NOMO-1 treated with DMSO at 0.1 percent for 48 hours (cell line): ENCODE measurements at regions not wholly inside any gene's neighbourhood (a gene's known extent, or its start where the extent isn't known, plus 50 kb on each side); places are given as distances from the start of the nearest gene placed in this dataset.

Experiments
- DNase-seq: peaks from one replicate; lab custom pipeline; 2025; ENCODE audit not compliant: unreplicated experiment; lab: John Stamatoyannopoulos, UW

DNA sequence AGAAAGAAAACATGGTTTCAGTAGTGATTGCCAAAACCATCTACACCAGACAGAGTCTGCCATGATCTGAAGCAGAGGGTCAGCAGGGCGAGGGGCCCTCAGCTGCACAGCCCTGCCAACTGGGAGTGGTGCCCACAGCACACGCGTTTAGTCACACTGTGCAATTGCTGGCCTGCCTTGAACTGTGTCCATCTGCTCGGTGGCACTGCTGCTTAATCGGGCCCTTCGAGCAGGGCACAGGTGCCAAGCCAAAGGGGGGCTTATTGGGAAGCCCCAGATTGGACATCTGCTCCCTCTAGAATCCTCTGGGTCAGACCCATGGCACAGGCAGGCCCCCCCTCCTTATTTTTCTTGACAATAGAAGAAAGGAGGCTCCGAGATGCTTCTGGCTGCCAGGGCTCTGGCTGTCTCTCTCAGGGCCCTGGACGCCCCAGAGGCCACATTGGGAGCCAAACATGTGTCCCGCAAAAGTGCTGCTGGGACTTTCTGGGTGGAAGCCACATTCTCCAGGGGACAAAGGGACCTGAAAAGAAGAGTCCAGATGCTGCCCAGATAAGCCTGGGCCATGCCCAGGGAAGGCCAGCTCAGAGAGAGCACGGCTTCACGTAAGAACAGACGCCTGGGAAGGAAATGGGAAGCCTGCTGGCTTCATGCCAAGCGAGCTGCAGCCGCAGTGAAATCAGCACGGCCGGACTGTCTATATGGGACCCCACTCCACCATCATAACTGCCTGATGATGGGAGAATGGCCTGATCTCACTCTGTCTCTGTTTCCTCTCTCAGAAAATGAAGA is 349.2 kb downstream of the GADD45G start:
- DNase-seq, result no peak

DNA sequence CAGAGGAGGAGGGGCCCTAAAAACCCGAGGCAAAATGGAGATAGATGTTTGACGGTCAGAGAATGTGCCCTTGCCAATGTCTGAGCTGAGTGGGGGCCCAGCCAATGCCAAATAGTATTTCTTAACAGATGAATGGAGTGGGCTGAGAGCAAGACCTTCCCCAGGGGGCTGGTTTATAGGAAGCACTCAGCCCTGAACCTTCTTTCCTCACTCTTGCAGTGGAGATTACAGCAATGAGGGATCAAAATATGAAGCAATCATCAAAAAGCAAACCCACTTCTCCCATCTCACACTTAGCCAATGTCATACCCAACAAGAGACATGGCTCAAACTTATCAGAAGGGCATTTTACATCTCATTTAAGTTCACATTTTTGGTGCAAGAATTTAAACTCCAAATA is 350.3 kb downstream of the GADD45G start:
- DNase-seq, result no peak

DNA sequence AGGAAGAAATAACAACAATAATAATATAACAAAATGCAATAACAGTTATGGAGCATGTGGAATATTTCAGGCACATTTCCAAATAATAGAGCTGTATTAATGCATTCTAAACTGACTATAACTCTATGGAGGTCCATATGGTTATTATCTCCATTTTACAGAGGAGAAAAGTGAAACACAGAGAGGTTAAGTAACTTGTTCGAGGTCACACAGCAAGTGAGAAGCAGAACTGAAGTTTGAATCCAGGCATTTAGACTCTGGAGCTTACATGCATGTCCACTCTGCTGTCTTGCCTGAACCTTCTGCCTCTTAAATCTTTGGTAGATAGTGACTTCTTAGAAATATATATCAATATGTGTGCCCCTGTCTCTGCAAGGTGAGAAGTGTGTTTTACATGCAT is 350.8 kb downstream of the GADD45G start:
- no peak for DNase-seq

DNA sequence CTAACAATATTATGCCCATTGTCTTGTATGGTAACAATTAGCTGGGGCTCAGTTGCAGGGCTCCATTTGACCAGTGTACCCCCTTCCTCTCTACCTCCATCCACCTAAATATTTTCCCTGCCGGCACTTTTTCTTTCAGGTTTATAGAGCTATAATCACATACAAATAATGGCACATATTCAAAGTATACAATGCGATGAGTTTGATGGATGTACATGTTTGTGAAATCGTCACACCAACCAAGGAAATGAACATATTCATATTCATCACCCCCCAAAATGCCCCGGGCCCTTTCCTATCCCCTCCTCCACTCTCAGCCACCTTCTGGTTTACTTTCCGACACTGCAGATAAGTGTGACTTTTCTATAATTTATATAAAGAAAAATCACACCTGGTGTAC is 351.5 kb downstream of the GADD45G start:
- DNase-seq, result no peak

DNA sequence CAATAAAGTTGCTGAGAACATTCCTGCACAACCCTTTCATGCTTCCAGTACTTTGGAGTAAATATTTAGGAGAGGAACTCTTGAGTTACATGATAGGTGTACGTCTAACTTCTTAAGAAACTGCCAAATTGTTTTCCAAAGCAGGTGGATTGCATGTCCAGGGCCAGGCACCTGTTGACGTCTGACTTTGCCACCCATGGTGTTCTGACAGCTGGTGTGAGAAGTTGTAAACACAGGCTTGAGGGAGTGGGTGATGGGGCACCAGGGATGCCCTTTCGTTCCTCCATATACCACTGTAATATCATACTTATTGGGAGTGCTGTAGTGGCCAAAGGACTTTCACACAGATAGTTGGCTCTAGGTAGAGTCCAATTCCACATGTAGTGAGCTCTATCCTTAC is 352.1 kb downstream of the GADD45G start:
- DNase-seq, result no peak

DNA sequence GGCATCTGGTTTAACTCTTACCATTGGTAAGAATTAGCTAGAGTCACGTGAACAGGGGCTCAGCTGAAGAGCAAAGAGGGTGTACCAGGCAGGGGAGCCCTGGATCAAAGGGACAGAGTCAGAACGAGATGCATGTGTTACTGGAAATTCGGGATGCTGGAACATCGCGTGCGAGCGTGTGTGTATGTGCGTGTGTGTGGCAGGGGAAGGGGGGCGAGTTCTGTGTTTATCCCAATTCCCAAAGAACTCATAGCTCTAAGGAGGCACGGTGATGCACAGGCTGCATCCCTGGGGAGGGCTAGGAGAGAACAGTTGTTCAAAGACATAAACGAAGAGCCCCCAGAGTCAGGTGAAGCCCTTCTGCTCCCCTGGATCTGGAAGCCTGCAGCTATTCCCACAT is 353.3 kb downstream of the GADD45G start:
- no peak for DNase-seq

DNA sequence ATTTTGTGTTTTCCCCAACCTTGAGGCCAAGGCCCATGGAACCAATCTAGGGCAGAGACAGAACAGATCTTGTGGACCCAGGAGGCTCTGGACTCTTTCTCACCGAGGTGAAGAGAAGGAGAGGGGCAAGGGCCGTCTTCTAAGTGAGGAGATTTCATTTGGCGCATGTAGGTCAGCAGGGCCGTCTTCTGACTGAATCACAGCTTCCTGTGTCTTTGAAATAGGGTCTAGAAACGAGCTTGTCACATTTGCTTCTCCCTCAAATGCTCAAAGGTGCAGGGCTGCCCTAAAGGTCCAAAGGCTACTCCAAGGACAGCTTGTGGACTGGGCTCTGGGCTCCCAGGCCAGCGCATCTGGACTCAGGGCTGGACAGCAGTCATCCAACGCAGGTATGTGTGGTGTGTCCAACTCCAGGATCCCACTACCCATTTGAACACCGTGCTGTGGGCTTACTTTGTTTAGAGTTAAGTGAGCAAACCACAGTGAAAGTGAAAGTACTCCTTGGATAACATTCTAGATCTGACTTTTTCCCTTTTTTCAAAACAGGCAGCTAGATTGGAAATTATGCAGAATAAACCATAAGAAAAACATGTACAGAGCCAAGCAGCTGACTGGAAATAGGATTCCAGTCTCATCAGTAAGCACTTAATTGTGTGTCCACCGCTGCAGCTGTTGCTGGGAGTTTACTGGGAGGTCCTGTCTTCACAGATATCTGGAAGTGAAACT is 357.0 kb downstream of the GADD45G start:
- peak; percentile 20 for DNase-seq

DNA sequence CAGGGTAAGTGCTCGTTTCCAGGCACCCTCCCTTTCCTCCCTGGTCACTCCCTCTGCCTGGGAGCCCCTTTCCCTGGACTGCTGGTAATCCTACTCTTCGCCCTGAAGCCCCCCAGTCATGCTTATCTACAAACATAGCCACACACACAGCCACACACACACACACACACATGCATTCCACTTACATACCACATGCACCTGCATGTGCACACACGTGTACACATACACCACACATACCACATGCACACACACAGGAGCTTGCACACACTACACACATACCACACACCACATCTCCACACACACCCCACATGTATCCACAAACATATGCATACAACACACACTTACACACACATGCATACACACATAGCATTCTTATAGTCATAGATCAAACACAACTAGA is 358.5 kb downstream of the GADD45G start:
- no peak for DNase-seq

DNA sequence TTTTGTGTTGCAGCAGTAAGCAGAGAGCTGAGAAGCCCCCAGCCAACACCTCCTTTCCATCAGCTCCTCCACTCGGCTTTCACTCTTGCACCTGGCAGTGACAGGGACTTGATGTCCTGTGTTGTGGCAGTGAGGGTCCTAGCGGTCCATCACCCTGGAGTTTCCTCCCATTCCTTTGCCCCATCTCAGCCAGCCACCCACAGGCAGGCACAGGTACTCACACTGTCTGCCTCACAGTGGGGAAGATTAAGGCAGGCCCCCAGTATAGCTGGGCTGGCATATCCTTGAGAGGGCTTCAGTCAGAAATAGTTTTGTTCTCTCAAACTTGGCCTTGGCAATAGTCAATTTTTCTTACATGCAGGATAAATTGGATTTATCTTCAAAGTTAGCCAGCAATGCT is 362.7 kb downstream of the GADD45G start:
- no peak for DNase-seq

DNA sequence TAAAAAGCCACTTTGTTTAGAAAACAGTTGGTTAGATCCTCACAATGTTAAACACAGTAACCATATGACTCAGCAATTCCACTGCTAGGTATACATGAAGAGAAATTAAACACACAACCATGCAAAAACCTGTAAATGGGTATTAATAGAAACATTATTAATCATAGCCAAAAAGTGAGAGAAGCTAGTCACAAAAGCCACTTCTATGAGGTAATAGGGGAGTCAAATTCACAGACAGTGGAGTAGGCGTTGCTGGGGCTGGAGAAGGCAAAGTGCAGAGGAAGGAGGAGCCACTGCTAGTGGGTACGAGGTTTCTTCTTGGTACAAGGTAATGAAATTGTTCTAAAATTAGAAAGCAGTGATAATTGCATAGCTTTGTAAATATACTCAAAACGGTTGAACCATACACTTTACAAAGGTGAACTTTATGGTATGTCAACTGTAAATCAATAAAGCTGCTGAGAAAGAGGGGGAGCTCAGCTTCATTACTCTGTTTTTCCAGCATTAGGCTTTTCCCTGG is 364.4 kb downstream of the GADD45G start:
- peak; percentile 24 for DNase-seq

DNA sequence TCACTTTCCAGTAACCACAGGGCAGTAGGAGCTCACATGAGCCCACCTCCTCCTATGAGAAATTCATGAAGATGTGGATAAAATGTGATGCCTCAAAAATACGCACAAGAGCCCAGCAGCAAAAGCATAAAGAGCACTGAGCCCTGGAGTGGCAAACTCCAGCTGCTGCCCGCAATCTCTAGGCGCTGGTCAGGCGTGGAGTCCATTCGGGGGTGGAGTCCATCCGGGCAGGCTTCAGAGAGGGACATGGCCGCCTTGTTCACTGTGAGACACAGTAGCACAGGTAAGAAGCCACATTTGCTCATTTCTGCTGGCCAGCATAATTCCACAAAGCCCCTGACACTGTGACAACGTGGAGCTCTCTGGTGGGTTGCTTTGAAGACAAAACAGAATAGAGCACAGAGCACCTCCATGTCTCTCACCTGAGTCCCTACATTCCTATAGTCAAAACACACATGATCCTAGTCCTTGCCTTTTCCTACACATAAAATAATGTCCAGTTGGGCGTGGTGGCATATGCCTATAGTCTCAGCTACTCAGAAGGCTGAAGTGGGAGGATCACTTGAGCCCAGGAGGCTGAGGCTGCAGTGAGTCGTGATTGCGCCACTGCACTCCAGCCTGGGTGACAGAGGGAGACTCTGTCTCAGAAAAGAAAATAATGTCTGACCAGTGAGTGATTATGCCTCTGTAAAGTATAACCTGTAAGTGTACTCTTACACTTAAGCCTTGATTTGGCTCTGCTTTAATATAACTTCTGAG is 365.2 kb downstream of the GADD45G start:
- DNase-seq, result no peak

DNA sequence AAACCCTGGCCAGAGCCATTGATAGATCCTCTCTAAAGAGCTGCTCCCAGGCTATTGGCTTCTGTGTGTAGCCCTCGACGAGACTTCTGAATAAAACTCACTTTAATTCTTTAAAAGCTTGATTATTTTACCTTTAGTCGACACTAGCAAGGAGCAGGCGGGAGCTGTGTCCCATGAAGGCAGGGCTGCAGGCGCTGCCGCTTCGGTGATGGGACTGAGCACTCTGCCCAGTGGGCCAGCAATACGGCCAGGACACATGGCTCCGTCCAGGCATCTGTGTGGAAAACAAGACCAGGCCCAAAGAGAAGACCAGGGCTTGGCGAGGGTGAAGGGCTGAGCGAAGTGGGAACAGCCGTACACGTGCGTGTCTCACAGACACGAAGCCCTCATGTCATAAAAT is 365.9 kb downstream of the GADD45G start:
- DNase-seq, result no peak

DNA sequence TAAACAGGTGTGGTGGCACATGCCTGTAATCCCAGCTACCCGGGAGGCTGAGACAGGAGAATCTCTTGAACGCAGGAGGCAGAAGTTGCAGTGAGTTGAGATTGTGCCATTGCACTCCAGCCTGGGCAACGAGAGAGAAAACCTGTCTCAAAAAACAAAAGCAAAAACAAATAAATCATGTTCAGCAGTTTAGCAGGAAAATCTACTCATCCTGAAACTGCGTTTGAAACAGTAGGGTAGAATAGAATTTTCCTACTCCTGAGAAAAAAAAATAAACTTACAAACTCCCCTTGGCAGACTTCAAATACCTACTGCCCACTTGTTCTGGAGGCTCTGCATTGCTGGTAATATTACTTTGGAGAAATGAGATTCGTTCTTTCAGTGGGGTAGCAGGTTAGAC is 367.7 kb downstream of the GADD45G start:
- no peak for DNase-seq

DNA sequence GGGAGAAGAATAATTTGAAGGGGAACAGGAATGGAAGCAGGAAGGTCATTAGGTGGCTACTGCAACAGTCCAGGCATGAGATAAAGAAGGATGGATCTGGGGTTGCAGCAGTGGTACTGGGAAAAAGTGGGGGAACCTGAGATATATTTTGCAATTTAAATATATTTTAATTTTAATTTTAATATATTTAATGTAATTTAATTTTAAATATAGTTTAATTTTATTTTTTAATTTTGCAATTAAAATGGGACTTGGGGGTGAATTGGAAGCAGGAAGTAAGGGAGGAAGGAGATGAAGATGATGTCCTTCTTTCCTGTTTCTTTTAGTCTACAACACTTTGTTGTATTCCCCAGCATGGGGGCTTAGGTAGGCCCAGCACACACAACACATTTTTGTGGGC is 369.8 kb downstream of the GADD45G start:
- DNase-seq, result no peak

DNA sequence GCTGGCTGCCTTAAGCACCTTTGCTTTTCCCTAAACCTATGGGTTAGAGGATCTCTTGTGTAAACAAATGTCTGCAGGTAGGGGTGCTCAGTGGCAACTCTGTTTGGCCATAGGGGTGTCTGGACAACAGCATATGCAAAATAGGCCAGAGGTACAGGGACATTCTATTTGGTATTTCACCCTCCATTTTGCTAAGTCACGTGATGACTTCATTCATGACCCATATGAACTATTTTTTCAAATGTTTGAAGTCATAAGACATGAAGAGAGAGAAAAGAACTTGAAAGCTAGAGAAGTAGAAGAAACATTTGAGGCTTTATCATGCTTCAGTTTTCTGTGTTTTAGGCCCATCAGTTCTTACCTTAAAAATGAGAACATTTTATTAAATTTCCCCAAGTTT is 370.2 kb downstream of the GADD45G start:
- no peak for DNase-seq

DNA sequence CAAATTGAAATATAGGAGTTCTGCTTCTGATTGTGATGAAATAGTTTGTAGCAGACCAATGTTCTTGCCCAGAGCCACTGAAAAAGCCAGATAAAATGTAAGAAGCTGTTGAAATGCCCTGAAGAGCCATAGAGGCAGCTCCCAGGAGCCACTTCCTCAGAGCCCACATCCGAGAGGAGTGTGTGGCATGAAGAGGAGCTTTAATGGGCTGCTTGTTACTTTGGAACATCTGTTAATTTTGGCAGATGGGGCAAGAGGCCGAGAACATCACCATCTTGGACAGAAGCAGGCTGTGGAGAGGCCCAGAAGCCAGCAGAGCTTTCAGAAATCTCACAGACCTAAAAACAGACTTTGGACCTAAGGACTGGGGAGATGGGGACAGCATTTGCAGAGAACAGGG is 370.8 kb downstream of the GADD45G start:
- DNase-seq, result no peak

DNA sequence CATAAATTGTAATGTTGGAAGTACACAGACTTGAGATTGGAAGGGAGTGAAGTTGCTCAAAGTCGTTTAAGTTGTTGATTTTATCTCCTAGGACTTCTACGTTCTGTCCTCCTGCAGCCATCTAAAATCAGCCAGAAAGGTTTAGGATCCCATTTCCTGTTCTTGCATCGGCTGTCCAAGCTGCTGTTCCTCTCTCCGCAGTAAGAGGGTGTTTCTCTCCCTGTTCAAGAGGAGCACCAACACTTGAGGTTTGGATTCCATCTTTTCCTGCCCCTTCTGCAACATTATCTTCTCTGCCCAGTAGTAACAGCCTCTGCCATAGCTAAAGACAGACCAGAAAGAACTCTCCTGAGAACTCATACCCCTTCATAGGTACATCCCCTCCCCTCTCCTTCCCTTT is 373.4 kb downstream of the GADD45G start:
- DNase-seq, result no peak

DNA sequence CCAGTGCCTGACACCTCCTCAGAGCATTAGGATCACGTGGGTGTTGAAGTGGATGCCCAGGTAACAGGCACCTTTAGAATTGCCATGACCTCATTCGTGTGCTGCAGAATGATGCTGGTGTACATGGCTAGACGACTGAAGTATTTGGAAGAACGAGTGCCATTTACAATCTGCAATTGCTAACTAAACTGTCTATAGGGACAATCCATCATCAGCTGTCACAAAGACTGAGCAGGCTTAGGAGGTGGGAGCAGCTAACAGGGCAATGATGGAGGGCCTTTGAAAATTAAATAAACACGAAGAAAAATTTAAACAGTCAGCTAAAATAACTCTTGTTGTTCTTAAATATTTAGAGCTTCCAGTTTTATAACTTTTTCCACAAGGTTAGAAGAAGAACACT is 375.8 kb downstream of the GADD45G start:
- no peak for DNase-seq

DNA sequence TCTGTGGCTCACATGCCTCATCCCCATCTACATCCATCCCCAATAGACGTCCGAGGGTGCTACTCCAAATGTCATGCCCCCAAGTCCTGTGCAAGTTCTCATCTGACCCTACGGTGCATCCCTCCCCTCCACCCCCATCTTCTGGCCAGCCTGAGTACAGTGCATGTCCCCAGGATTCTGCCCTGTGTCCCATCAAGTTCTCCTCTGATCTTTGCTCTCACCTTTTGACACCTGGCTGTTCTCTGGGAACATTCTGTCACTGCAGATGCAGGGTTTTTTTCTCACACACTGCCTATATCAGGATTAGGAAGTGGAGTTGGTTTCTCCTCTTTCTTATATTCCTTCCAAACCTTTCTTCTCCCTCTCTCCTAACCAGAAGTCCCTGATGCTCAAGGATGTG is 377.2 kb downstream of the GADD45G start:
- DNase-seq, result no peak

DNA sequence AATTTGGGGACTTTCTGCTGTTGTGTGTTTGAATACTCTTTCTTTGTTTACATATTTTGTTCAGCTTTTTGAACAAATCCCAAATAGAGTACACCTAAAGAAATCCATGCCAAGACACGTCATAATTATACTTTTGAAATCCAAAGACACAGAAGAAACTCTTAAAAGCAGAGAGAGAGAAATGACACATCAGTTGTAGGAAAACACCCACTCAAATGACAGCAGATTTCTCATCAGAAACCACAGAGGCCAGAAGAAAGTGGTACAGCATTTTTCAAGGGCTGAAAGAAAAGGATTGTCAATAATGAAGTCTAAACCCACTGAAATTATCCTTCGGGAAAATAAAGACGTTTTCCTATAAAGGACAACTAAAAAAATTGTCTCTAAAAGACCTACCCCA is 378.6 kb downstream of the GADD45G start:
- DNase-seq, result no peak

DNA sequence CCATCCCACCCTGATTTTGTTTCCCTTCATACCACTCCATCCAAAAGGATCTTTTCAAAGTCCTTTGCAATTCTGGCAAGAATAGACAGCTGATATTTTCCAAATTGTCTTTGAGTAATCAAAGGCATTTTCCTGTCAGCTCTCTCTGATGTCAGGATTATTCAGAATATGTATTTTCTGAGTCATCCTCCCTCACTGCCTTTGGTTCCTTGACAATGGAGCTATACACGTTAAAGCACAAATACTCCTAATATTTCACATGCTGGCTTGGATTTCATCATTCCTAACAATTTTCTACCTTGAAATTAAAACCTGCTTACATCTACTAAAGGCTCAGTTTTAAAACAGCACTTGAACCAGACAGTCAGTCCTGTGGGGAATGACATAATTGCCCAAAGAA is 379.4 kb downstream of the GADD45G start:
- DNase-seq, result no peak

DNA sequence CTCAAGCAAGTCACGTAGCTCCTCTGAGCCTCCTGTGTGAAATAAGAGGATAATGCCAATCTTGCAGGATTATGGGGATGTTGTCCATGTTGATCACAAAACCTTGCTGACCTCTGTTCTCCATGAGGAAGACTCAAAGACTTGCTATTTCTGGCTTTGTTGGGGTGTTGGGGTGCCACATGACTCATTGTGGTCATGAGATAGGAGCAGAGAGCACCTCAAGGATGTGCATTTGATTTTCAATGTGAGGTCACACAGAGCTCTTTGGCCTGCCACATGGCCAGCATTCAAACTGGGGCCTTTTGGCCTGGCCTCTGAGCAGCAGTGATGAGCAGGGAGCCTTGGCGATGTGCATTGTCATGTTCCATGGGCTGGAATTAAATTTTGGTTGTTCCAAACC is 380.3 kb downstream of the GADD45G start:
- DNase-seq, result no peak
